Fibroblast of upper back skin (primary cell): ENCODE measurements at regions not wholly inside any gene's neighbourhood (a gene's known extent, or its start where the extent isn't known, plus 50 kb on each side); places are given as distances from the start of the nearest gene placed in this dataset.

ENCODE experiments used
- DNase-seq: peaks from one replicate; pipeline ENCODE4 v3.0.0-alpha.2; 2013

DNA sequence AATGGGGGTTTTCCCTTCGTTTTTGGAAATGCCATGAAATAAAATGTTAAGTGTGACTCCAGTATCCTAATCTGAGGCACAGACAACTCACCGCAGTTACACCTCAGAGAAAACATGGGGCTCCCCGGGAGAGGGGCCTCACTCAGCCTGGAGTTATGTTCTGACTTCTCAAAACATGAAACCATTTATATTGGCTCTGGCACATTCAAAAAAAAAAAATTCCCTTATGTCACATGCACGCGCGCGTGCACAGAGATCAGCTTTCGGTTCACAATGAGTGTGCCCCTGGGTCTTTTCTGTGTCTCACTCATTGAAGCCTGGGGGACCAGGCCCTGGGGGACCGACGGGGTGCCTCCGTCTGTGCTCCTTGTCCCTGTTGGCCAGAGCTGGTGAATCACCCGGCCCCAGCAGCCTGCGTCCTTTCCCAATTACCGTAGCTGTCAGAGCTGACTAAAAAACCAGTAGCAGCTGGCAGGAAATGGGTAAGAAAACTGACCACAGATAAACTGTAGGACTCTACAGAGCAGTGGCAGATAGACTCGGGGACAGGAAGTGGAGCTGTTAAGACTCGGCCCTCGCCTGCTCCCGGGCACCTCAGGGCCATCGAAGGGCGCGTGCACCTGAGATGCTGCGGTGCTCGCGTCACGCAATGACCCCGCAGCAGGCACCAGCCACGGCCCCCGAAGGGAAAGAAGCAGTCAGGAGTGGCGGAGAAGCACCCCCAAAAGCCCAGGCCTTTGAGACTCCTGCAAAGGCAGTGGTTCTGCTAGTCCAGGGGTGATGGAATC is 138.3 kb upstream of the ID2 start:
- peak; percentile 78 for DNase-seq

DNA sequence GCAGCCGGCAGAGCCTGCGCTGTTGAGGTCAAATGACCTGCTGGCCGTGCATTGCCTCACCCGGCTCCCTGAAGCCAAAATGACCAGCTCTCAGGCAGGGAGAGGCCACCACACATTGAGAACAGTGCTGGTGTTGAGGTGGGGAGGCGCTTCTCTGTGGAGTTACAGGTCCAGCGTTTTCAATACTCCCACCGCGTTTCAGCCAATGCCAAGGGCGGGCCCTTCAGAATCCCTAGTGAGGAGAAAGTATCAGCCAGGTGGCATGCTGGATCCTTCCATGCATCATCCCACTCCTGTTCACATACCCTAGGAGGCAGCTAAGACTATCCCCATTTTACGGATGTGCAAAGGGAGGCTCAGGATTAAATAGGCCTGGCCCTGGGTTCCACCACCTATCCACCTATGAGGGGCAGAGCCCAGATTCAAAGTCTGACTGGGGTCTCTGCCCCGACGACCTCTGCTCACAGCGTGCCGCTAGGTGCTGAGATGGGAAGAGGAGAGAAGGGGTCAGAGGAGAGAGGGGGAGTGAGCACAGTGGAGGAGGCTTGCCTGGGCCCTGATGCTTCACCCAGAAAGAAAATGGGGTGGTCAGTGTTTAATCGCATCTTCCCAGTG is 137.6 kb upstream of the ID2 start:
- DNase-seq: no peak

DNA sequence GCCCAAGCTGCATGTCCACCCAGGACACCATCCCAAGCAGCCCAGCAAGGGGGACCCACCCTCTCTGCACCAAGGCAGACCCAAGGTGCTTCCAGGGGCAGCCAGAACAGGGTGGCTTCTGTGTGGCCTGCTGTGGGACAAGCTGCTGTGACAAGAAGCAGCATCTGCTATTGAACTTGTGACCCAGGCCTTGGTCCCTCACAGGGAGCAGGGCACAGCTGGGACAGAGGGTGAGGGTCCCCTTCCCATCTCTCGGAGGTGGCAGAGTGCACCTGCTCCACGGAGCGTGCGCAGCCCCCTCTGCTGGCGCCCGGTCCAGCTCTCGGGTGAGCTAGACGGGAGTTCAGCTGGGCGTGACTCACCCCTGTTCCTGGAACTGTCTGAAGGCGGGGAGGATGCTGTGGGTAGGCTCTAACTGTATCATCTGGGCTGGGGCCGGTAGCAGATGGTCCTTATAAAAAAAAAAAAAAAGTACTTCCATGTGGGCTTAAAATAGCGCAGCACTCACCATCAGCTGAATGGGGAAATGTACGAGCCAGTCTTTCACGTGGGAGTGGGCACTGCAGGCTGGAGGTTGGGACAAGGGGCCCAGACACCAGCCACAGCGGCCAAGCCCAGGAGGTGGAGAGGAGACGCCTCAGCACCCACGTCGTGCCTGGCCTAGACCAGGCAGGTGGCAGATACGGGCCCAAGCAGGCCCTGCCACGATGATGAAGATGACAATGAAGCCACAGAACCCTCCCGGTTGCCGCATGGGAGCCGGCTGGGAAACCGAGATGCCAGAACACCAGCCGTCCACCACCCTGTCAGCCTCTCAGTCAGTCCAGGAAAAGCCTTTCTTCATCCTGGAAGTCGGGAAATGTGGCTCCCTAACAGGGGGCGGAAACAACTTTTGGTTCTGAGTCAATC is 136.8 kb upstream of the ID2 start:
- DNase-seq: peak; percentile 97

DNA sequence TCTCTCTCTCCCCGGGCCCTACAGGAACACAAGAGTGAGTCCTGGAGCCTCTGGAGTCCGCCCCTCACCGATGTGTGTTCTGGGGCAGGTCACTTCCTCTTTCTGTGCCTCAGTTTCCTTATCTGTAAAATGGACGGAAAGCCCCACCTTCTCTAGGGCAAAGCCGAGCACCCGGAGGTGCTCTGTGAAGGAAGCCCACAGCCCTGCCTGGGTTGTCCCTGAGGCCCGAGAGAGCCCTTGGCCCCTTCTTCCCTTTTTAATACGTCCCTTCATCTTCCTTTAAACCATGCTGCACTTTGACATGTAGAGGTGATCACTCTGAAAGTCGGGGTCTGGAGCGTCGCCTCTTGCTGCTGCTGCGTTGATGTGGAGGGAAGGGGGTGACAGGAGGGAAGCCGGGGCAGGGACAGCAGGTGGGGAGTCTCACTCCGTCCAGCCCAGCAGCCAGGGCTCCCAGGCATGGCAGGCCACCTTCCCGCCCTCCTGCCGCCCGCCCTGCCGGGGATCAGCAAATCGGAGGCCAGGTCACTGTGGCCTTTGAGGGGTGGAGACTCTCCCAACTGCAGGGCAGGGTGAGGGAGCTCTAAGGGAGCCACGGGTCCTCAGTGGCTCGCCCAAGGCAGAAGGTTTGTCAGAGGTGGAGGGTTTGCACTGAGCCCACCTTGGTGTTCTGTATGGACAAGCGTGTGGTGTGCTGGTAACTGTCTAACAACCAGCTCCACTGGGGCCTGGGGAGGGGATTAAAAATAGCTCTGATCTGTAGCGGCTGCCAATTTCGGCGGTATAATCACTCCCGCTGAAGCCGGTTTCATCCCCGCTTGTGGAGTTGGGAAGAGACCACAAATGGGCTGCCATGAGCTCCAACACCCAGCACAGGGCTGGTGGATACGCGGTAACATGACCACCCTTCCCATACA is 135.9 kb upstream of the ID2 start:
- DNase-seq: no peak

DNA sequence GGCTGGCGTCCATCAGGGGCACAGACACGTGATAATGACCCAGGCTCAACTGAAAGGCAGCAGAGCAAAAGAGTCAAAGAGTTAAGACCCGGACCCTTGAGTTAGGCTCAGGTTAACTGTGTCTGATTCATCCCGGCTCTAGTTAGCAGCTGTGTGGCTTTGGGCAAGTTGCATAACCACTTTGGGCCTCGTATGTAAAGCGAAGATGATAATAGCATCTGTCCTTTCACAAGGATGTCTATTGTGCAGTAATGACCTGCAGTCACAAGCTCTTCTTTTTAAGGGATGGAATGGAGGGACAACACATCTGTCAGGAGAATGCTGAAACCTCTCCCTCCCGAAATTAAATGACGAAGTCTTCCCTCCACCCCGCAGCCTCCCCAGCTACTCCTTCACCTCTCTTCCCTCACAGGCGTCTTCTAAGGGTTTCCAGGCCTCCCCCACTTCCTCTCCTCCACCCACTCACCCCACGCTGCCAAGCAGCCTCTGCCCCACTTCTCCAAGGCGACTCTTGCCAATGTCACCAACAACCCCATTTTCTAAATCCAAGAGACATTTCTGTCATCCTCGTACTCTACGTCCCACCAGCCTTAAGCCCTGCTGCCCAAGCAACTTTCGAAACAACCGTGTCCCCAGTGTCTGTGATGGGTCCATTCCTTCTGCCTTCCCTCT is 135.1 kb upstream of the ID2 start:
- no peak for DNase-seq

DNA sequence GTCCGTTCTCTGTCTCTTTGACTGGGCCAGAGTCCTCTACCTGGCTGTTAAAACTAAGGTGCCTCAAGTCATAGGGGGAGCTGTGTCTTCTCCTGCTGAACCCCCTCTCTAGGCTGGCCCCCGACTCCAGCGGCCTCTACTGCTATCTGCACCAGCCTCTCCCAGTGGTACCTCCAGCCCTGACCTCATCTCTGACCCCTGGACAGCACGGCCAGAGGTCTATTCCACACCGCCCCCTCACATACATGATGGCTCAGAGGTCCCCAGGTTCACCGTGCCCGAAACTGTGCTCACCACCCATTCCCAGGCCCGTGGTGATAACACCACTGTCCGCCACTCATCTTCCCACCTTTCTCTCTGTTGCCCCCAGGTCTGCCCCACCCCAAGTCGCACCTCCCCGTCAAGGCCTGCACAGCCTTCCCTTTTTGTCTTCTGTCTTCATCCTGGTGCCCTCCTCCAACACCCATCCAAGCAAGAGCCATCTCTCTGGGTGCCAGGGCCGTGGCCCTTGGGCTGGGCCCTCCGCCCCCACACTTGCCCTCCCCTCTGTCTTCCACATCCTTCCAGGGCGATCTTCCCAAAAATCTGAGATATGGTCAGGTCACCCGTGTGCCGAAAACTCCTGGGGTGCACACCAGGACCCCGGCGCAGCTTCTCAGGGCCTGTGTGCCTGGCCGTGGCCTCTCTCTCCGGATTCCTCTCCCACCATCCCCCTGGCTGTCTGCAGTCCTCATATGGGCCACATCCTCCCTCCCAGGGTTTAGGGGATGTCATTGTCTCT is 134.4 kb upstream of the ID2 start:
- DNase-seq: no peak

DNA sequence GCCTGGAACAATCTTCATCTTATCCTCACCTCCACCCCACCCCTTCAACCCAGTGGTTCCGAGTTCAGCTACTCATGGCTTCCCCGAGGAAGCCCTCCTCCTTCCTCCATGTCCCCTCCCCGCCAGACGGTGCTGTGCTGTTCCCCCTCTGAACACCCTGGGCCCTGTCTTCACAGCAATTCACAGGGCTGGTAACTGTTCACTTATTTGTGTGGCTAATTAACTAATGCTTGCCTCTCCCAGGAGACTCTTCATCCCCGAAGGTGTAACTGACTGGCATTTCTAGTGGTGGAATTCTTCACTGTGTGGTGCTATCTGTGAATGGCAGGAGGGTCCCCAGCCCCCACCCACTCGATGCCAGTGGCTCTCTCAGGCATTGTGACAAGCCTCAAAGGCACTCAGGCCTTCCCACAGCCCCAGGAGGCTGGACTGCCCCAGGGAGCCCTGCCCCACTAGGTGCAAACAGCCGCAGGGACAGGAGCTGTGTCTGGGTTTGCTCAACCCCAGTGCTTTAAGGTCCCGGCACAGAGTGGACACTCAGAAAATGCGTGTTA is 133.7 kb upstream of the ID2 start:
- no peak for DNase-seq

DNA sequence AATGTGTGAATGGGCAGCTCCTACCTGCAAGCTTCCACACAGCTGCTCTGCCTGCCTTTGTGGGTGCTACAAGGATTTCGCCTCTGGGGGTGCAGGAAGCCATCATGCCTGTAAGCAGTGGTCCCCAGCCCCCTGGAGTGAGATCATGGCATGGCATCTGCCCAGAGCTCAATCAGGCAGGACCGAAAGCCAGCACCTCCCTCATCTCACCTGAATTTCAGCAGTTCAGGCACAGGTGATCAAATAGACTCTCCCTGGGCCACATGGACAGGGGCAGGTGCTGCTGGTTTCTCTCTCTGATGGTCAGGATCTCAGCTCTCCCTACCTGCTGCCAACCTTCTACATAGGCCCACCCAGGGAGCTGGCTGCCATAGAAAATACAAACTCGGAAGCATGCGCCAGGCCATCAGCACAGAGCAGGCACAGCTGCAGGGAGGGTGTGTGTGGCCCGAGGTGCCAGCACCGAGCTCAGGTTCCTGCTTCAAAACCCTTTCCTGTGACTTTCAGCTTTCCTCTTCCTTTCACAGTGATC is 133.2 kb upstream of the ID2 start:
- no peak for DNase-seq

DNA sequence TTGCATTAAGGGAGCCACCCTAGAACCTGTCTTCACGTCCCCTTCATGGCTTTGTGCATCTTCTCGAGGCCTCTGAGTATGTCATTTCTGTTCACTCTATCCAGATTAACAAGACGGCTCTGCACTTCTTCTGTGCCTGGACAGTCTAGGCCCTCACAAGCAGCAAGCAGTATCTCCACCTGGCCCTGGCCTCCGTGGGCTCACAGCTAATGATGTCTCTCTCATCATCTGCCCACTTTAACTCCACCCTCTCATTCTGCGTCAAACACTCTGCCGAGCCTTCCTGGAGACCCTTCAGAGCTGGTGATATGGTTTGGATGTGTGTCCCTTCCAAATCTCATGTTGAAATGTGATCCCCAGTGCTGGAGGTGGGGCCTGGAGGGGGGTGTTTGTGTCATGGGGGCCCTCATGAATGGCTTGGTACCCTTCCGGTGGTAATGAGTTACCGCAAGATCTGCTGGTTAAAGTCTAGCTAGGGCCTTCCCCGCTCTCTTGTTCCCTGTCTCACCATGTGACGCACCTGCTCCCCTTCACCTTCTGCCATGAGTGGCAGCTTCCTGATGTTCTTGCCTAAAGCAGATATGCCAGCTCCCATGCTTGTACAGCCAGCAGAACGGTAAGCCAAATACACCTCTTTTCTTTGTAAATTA is 132.5 kb upstream of the ID2 start:
- DNase-seq: no peak

DNA sequence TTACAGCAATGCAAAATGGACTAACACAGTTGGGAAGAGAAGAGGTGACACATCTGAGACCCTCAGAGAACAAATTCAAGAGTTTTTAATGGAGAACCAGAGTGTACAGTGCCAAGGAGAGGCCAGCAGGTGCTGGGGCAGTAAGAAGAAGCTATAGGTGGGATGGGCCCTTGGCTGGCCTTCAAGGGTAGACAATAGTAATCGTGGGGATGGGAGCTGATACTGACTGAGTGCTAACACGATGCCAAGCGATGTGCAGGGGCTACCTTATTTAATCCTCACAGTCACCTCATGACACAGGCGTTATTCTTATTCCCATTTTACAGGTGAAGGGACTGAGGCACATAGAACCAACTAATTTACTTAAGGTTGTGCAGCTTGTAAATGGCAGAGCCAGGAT is 131.9 kb upstream of the ID2 start:
- DNase-seq: no peak

DNA sequence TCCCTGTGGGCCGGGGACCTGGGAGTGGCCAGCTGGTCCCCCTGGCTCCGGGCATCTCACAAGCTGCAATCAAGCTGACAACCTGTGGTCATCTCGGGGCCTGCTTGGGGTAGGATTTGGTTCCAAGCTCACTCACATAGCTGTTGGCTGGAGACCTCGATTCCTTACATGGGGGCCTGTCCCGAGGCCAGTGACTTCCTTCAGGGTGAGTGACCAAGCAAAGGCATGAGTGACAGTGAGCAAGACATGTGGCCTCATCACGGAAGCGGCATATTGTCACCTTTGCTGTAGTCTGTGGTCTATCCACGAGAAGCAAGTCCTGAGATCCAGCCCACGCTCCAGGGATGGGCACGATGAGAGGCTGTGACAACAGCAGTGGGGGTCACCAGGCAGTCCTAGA is 131.4 kb upstream of the ID2 start:
- DNase-seq: no peak

DNA sequence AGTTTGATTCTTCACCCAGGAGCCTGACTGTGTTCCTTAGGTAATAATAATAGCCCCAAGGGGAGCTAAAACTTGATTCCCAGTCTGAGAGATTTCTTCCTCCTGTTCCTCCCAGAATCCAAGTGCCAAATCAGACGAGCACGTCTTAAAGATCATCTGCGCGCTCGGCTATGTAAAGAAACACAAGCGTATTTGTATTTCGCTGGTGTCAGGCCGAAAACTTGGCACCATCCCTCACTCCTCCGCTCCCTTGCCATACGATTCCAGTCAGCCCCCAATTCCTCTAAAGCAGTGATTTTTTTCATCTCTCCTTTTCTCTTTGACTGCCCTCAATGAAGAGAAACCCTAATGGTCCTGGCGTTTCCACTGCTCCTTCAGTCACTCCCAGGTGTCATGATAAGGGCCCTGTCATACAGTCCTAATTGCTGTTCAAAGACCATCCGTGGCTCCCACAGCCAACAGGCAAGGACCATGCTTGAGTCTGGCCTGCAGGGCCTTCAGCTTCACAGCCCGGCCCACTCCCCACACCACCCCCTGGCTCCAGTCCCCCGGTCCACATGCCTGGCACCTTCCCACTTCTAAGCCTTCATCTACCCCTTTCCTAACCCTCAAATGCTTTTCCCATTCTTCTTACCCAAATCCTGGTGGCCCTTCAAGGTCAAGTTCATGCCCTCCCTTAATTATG is 130.8 kb upstream of the ID2 start:
- DNase-seq: no peak

DNA sequence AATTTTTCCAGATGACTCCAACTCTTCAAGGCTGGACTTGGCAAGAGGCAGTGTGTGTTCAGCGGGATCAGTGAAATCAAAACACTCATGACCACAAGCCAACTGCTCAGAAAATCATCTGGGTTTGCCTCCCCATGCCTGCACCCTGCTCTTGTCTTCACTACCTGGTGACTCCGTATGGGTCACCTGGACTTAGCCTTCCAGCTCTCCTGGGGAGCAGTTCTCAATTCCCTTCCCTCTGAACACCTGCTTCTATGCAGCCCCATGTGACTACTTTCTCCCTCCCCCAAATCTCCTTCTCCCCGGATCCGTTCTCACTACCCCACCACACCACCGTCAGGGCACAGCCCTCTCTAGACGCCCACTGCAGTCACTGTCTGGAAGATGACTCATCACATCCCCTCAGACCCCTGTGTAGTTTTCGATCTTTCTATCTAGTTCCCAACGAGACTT is 130.2 kb upstream of the ID2 start:
- DNase-seq: no peak

DNA sequence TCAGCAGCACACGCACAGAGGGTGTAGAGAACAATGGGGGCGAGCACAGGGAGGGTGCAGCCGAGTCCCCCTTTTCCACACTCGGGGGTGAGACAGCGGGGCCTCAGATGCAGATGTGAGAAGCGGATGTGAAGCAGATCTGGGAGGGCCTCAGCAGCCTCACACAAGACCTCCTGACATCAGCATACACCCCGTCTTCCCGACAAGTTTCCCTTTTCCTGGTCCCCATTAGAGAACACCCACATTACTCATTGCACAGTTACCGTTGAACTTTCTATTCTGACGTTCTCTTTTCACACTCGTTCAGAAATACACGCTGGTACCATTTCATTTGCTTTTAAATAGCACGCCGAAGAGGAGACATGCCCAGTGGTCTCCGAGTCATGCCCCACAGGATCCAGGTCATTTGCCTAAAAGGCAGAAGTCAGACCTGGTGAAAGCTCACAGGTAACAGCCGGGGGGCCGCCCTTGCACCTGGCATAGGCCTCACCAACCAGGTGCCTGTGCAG is 129.5 kb upstream of the ID2 start:
- no peak for DNase-seq

DNA sequence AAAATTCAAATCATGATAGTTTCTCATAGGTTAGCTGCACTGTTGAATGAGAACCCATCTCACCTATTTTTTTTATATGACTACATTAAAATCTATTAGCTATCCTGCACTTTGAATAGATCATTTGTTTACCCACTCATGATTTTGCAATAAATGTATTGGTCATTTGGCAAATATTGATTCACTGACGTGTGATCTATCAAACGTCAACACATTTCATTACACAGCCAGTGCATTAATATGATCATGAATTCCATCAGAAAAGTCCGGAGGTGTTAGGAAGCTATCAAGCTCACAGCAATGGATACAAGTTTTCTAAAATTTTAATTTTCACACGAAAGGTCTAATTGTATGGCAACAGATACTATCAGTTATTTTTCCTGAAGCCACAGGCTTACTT is 128.2 kb upstream of the ID2 start:
- DNase-seq: no peak

DNA sequence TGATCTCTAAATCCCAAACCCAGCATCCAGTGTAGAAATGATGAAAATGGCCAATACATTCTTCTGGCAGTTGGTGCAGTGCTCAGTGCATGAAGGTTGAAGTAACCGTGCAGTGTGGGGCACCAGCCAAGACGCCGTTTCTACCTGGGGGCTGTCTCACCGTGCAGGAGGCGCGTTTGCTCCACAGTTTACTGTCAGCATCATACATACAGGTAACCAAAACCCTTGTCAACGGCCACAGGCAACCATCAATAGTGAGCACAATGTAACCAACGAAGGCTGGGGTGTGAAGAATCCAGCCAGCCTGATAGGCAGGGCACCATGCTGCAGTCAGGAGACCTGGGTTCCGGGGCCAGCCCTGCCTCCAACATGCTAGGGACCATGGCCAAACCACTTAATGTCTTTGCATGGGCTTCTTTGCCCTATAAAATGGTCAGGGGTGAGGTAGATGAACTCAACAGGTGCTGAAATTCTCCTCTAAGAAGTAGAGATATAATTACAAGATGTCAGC is 127.5 kb upstream of the ID2 start:
- DNase-seq: no peak

DNA sequence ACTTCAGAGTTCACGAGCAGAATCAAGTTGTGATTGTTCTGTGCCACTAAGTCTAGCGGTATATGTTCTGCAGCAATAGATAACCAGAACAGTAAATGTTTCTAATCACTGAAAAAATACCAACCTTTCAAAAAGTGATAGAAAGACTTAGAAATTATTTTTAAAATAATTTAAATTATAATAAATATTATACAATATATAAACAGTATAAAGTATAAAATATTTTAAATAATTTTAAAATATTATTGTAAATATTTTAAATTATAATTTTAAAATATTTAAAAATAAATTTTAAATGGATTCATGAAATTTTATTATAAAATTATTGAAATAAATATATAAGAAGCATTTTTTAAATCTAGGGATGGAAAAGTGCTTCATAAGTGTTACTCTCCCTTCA is 126.3 kb upstream of the ID2 start:
- DNase-seq: no peak

DNA sequence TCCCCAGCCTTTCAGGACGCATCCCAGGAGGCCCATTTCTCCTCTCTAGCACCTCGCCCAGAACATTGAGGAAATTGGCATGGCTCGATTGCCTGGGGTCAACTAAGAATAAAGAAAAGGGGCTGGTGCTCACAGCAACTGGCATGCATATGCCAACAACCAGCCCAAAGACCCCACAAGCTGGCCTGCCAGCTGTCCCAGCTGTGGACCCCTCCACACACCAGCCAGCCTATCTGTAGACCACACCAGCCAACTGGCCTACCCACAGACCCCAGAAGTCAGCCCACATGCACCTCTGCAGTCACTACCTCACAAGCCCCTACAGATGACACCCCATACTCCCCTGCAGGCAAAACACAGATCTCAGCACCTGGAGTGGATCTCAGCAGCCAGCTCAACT is 123.8 kb upstream of the ID2 start:
- DNase-seq: no peak

DNA sequence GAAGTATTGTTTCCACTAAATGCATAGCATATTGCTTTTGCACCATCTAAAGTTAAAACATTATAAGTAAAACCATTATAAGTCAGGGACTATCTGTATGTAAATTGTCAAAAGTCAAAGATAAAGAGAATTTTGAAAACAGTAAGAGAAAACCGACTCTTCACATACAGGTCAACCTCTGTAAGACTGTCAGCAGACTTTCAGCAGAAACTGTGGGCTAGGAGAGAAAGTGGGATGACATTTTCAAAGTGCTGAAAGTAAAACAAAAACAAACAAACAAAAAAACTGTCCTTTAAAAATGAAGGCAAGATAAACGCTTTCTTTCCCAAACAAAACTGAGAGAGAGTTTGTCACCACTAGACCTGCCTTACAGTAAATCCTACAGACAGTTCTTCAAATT is 122.9 kb upstream of the ID2 start:
- no peak for DNase-seq
